Left ventricle myocardium superior (tissue), 1 donor: ENCODE measurements at regions not wholly inside any gene's neighbourhood (a gene's known extent, or its start where the extent isn't known, plus 50 kb on each side); places are given as distances from the start of the nearest gene placed in this dataset.

ENCODE experiments used
- ATAC-seq: fragments of 200-7000 bp; cut with Tn5 transposase; one replicate; pipeline ENCODE4 v1.9.1; 2020; ENCODE audit warnings: mild to moderate bottlenecking, moderate library complexity
- DNase-seq: peaks from one replicate; pipeline ENCODE4 v3.0.0-alpha.2; 2020
- intact Hi-C: fragments of 100-400 bp; cut with micrococcal nuclease; formaldehyde crosslinking; loops from one replicate; pipeline ENCODE4 v1.11.0; 2022
- donor health status: DM: no; HTN: yes; CAD: no; lungs with severe emphysema.

DNA sequence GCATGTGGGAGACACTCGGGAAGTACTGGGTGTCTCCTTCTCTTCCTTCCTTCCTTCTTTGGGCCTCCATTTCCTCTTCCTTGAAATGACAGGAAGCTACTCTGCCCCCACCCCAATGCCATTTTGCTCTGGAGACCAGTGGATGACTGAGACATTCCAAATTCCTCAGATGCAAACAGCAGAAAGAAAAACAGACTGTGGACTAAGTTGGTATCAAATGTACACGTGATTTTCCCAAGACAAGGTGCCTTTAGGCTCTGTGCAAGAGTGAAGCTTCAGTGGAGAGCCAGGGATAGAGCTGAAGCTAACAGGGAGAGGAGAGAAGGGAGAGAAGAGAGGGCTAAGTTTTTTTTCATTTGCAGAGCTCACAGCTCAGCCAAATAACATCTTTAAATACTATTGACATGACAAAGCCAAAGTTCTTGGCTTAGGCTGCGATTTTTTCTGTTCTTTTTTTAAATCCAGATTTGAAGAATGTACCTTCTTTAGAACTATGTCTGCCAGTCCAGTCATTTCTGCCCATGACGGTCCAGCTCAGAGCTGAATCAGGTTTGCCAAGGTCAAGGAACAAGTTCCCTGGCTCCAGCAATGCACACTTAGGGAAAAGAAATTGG is 84.5 kb upstream of the LCLAT1 start:
- ATAC-seq, result no peak
- DNase-seq, result no peak
- intact Hi-C loops, result no loop called here

DNA sequence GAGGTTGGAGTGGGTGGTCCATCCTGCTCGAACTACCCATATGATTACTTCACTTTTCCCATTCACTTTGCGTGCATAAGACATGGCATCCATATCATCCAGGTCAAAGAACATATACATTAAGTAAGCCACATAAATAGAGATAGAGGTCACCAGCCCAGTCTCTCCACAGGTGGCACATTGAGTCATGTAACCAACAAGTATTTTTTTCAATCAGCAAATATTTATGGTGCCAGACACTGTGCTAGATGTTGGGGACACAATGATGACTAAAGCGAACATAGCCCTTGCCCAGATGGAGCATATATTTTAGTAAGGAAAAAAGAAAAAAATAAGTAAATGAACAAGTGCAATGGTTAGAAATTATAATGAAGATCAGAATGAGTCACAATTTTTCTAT is 83.6 kb upstream of the LCLAT1 start:
- intact Hi-C loops, result no loop called here
- no peak for ATAC-seq
- no peak for DNase-seq

DNA sequence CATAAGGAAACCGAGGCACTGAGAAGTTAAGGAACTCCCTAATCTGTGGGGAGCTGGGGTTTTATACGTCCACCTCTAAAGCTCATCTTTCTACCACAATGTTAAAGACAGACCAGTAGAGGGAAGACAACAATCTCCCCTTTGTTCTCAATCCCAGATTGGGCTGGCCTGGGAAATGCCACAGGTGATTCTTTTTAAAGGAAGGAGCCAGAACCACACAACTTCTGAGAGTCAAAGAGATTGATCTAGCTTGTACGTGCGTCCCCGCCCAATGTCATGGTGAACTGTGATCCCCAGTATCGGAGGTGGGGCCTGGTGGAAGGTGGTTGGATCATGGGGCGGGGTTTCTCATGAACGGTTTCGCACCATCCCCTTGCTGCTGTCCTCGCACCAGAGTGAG is 81.8 kb upstream of the LCLAT1 start:
- intact Hi-C loops, result no loop called here
- no peak for DNase-seq
- no peak for ATAC-seq

DNA sequence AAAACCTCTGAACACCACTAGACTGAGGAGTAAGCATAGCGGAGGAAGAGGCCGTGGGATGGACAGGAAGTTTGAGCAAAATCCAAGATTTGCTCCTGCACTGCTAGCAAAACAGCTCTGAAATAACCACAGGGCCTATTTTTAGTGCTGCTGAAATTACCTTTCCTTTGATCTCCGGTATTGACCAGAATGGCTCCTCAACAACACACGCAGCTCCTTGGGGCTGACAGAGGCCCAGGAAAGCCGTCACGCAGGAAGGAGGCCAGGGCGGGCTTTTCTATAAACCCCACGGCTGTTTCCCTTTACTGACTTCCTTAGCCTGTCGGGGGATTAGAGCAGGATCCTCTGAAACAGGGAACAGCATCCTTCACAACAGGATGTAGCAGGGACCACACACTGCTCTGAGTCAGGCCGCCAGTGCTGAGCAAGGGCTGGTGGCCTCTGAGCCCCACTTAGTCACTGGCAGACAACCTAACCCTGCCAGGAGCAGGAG is 80.8 kb upstream of the LCLAT1 start:
- DNase-seq, result no peak
- intact Hi-C loops, result no loop called here
- no peak for ATAC-seq

DNA sequence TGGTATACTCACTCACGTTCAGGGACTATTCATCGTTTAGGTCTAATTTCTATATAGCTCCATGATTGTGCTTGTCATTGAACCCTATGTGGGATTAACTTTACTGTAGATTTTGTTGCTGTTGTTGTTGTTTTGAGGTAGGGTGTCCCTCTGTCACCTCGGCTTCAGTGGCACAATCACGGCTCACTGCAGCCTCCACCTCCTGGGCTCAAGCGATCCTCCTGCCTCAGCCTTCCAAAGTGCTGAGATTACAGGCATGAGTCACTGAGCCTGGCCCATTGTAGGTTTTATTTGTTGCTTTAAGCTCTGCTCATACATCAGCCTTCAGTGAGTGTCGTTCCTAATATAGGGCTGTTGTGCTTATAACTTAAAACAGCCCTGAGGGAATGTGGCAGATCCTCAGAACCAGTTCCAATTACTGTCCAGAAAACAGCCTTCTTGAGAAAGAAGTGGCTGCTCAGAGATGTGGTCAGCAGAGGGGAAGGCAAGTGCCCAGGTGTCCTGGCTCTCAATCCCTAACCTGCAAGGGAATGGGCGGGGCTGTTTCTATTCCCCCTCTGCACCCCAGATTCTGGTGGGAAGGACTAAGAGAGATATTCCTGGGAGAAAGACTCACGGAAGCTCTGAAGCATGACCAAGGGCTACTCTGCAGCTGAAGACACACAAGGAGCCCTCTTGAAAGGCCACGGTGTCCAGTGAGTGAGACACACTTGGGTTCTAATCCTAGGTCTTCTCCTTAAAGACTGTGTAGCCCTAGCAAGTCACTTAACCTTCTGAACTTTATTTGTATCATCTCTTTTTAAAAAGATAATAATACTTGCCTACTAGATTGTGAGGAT is 79.6 kb upstream of the LCLAT1 start:
- ATAC-seq, result no peak
- intact Hi-C loops, result no loop called here

DNA sequence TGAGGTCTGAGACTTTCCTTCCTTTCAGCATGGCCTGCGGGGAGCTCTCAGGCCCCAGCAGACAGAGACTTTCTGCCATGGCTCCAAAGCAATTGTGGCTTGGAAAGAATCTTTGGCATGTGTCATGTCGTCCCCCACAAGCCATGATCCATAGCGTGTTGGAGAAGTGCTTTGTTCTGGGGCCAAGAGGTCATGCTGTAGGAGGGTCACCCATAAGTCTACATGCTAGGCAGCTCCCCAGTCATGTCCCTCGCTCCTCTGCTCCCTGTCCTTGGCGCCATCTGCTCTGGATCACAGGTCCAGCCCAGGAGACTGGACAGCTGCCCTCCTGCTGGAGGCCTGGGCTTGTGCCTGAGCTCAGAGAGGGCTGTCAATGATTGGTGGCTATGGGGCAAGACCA is 78.8 kb upstream of the LCLAT1 start:
- intact Hi-C loops, result no loop called here
- no peak for DNase-seq
- ATAC-seq, result peak; percentile 17

More for the DNA sequence above, 79.6 kb upstream of the LCLAT1 start:
- DNase-seq, result no peak

DNA sequence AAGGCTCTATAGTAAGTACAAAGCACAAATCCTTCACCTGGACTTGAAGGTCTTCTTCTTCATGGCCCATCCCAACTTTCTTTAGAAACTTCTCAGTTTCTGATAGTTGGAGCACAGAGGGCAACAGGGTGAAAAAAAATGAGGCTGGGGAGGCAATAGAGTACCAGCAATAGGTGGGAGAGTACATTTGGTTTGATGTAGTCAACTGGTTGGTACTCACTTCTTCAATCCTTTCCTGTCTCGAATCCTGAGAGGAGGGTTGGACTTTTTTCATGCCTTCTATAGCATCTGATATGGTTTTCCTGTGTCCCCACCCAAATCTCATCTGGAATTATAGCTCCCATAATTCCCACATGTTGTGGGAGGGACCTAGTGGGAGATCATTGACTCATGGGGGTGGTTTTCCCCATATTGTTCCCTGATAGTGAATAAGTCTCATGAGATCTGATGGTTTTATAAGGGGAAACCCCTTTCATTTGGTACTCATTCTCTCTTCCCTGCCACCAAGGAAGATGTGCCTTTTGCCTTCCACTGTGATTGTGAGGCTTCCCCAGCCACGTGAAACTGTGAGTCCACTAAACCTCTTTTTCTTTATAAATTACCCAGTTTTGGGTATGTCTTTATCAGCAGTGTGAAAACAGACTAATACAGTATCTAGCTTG is 75.9 kb upstream of the LCLAT1 start:
- no peak for DNase-seq
- ATAC-seq, result no peak
- intact Hi-C loops, result no loop called here

DNA sequence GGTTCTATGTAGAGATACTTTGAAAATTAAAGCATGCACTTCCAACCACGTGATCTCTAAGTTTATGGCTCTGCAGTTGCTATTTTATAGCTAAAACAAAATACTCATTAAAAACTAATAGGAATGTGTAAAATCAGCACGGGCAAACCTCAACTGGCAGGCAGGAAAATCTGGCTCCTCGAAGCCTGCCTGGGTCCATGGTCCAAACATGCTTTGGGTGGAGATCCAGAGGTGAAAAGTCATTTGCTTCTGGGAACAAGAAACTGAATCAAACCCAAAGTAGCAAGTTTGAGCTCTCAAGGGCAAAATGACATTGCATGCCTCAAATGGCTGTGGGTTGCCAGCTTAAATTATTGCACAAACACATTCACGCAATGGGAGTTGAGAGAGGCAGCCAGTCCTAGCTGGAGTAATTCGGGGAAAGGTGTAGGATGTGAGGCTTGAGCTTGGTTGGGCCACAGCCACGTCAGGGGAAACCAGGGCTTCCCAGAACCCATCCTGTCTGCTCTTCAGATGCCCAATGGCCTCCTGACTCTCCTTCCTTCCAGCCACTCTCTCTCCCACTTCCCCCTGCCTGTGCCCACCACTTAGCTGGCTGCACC is 75.2 kb upstream of the LCLAT1 start:
- ATAC-seq, result peak; percentile 51
- no peak for DNase-seq
- intact Hi-C loops, result no loop called here

DNA sequence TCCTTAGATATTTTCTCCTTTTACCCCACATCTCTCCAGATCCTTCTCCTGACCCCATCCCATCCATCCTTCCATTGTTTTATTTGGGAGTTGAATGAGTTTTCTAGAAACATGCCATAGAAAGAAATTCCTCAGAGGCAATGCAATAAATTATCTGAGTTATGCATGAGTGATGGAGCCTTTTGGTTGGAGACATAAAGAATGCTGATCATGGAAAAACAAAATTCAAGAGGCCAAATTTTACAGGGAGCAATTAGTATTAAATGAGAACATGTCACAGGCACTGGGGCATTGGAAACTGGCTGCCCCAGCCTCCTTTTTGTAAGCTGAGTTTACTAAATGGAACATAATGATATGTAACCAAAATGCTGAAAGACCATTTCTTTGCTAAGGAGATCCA is 74.2 kb upstream of the LCLAT1 start:
- intact Hi-C loops, result no loop called here
- no peak for DNase-seq
- no peak for ATAC-seq

DNA sequence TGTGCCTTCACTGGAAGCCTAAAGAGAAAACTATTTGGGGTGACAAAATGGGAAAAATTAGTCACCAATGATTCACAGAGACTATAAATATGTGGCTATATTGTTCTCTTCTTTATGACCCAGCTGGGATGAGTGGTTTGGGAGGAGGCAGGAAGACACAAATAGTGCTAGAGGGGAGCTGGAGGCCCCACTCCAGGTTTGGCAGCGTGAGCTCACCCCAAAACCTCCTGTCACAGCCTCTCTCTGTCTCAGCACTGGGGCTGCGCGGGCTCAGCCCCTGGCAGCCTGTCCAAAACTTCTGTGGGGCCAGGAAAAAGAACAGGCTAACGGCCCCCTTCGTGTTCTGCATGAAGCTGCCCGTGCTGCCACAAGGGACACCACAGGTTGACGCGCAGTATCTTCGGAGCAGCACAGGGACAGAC is 73.2 kb upstream of the LCLAT1 start:
- no peak for ATAC-seq
- no peak for DNase-seq
- intact Hi-C loops, result no loop called here

DNA sequence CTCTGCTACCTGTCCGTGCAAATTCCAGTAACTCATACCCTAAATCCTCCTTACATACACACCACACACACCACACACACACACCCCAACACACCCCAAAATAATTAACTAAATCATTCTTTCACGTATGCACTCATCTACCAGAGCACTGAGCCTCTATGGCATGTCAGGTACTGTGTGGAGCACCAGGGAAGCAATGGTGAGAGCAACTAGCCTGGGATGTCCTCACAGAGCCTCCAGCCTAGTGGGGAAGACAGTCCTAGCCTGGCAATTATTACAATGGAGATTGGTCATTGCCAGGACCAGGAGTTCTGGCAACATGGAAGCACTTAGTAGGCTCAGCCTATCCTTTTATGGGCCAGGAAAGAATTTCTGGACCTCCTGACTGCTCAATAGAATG is 72.7 kb upstream of the LCLAT1 start:
- DNase-seq (no peak), ATAC-seq (no peak)
- intact Hi-C loops, result no loop called here

DNA sequence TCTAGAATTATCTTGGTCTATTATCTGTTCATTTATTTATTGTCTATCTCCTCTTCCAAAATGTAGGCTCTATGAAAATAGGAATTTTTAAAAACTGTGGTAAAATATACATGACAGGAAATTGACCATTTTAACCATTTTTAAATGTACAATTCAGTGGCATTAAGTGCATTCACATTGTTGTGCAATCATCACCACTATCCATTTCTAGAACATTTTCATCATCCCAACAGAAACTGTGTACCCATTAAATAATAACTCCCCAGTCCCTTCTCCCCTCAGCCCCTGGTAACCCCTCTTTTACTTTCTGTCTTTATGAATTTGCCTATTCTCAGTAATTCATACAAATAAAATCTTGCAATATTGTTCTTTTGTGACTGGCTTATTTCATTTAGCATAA is 71.1 kb upstream of the LCLAT1 start:
- no peak for ATAC-seq
- no peak for DNase-seq
- intact Hi-C loops, result no loop called here

DNA sequence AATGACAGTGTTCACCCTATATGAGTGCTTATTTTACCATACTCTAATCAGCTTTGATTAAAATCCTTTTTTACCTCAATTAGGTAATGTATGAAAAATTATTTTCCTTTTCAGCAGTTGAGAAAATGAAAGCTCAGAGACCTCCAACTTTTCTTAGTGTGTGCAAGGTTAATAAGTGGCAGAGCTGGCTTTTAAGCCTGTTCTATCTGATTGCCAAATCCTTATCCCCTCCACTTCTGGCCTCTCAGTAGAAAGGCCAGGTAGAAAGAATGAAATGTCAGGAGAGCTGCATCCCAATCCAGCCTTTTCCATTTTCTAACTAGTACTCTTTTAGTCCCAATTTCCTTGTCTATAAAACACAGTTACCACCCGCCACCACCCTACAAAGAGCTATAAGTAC is 67.6 kb upstream of the LCLAT1 start:
- intact Hi-C loops, result no loop called here
- ATAC-seq (no peak), DNase-seq (no peak)

DNA sequence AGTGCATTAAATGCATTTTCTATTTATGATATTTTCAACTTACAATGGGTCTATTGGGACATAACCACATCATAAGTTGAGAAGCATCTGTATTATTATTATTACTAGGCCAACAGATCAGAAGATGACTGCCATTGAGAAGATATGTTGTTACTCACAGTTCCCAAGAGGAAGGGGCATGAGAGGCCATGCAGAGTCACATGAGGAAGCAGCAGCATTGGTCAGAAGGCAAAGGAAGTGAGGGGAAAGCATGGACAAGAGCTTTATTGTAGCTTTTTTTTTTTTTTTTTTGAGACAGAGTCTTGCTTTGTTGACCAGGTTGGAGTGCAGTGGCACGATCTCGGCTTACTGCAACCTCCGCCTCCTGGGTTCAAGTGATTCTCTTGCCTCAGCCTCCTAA is 66.2 kb upstream of the LCLAT1 start:
- ATAC-seq, result no peak
- DNase-seq, result no peak
- intact Hi-C loops, result no loop called here

DNA sequence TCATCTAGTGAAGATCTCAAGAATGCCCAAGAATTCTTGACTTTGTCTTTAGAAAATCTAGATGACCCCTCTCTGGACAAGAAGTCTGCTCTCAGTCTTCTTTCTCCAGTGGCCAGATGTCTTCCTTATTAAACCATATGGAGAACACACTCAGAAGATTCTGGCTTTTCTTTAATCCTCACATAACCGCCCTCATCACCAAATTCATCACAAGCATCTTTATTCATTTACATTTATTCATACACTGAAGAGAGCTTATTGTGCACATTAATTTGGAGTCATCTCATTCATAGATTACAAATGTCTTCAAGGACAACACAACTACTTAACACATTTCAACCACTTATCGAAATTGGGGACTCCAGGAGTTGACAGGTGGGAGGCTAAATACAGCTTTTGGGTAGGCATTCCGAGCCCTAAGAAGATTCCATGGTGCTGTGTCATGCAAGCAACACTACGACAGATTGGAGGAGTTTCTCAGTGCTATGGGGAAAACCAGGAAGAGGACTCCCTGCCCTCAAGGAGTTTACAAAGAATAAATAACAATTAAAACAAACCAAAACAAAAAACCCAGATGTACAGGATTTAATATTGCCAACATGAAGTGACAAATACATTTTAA is 64.8 kb upstream of the LCLAT1 start:
- intact Hi-C loops, result no loop called here
- DNase-seq, result no peak
- ATAC-seq, result no peak

DNA sequence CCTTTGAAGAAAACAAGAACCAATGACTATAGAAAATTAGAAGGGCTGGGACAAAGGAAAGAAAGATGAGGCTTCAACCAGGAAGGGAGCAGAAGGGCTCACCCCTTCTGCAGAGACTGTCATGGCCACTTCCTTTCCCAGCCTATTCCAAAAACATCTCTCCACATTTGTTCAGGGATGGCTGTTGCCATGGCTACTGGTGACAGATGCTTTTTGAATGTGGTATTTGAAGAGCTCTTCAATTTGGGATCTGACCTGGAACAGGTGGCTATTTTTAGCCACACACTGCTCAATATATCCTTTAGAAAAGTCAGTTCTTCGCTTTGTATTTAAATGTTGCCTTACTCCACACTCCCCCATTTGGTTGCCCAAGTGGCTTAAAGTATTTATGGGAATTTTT is 64.1 kb upstream of the LCLAT1 start:
- ATAC-seq (no peak), DNase-seq (no peak)
- intact Hi-C loops, result no loop called here

DNA sequence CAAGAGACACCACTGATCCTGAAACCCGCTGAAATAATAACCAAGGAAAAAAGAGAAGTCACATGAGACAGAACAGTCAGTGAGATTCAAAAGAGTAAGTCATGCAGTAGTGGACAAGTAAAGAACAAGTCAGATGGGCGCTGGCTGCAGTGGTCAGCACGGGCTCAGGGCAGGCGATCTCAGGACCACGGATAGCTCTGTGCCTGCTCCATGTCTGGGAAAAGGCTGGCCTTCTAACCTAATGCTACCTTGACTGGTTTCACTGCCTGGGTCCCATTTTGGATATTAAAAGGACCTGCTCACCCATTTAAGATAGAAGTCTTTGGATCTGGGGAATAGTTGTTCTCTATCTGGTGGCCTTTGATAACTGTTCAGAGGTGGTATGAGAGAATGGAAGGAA is 61.7 kb upstream of the LCLAT1 start:
- intact Hi-C loops, result no loop called here
- DNase-seq (no peak), ATAC-seq (peak; percentile 66)

DNA sequence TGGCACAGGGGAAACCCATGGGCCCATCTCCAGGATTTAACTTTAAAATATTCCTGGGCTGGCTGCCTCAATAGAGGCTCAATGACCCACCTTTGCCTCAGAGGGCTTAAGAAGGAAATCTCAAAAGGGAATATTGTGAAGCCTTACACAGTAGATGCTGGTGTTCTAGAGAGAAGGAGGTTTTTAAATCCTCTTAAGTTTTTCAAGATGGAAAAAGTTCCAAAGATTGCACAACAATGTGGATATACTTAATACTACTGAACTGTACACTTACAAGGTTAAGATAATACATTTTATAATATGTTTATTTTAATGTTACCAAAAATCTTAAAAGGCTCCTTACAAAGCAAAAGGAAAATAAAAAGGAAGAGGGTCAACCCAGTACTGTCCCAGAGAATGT is 54.9 kb upstream of the LCLAT1 start:
- ATAC-seq, result no peak
- no peak for DNase-seq
- intact Hi-C loops, result no loop called here

DNA sequence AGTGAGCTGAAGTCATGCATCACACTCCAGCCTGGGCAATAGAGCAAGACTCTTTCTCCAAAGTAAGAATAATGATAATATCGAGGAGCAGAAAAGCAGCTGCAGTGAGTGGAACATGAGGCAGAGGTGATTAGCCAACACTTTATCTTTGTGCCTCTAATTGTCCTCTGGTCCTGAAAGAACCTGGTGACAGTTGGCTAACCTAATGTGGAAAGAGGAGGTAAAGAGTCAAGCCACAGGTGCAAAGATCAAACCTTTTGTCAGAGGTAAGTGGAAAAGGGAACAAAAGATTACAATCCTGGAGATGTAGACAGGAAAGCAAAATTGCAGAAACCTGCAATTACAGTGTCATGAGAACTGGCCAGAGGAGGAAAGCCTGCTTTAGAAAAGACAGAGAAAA is 53.5 kb upstream of the LCLAT1 start:
- intact Hi-C loops, result no loop called here
- no peak for ATAC-seq

DNA sequence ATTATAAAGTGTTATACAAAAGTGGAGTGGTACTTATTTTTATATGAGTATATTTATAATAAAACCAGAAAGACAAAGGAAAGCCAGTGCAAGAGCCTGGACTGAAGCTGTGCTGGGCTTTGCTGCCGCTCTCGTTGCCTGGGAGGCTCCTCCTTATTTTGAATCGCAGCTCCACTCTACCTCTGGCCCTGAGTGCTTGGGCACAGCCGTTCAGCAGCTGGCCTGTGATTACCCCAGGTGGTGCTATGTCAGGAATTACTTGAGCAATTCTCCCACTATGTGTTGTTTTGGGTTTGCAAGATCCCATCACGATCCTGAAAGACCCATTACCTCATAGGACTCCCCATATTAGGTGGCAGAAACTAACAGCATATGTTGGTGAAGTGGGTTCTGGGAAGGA is 53.0 kb upstream of the LCLAT1 start:
- intact Hi-C loops, result no loop called here
- ATAC-seq (peak; percentile 31), DNase-seq (no peak)

More for the DNA sequence above, 53.5 kb upstream of the LCLAT1 start:
- no peak for DNase-seq
